ENCODE measurements at regions not wholly inside any gene's neighbourhood (a gene's known extent, or its start where the extent isn't known, plus 50 kb on each side); places are given as distances from the start of the nearest gene placed in this dataset.
A peak's percentile ranks its signal among the peaks of the same experiment; 100 is the strongest.
"Not testable (repeated sequence)": the region's sequence is repeated elsewhere in the genome, so short reads cannot be mapped to it uniquely, and the experiment has no call there.

- Histone ChIP-seq H3K27ac (ENCODE audit: low read depth, low read length) (no peak overlapping the region), H3K4me1 (ENCODE audit: control insufficient read depth in 5 of 5, insufficient read depth in 5 of 5, low read length in 5 of 5) (peaks cover 0 to 7% (median 0%) of the 10 kb centered on the region in 5 donors), H3K9ac (ENCODE audit: low read length in 5 of 5) (no peak overlapping the region), H3K27me3 (ENCODE audit: control insufficient read depth in 5 of 5, insufficient read depth in 4 of 5, low read length in 5 of 5) (no peaks in the 10 kb centered on the region), H3K36me3 (ENCODE audit: control insufficient read depth in 5 of 5, insufficient read depth in 5 of 5, low read length in 5 of 5) (no peaks in the 10 kb centered on the region), H3K9me3 (ENCODE audit: control insufficient read depth in 5 of 5, low read length in 5 of 5) (no peaks in the 10 kb centered on the region), H3K4me3 (ENCODE audit: low read depth in 1 of 5, low read length in 5 of 5) (no peak overlapping the region)
Measured at GRCh38 chr11:103735497-103736032, 300.9 kb upstream of the DDI1 start.

DNA sequence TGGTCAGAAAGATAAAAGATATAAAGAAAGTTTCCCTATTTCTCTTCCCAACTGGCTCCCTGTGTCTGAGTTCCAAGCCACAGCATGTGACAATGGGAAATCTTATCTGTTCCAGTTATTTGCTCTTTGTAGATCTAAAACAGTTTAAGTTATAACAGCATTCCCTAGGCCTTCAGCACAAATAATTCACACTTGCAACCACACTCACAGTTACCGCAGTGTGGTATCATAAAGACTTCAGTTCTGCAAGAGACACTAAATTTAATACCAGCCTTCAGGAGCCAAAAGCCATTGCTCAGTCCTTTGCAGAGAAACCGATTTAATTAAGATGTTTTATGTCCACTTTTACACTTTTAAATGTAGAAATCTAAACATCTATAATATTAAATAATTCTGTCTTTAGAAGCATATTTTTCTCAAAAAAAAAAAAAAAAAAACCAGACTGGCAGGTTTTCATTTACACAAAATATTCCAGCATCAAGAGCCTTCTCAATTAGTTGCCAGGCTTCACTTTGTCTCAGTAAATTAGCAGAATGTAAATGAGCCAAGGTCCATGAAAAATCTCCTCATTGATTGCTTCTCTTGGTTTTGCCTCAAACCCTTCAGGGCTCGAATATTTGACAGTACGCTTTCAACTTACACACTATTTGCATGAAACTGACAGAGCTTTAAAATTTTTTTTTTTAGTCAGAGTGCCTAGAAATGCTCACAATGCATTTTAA lies 300.0 kb upstream of the DDI1 start:
- Histone ChIP-seq H3K27ac (ENCODE audit: low read depth, low read length) (no peak overlapping the region), H3K9me3 (ENCODE audit: control insufficient read depth in 5 of 5, low read length in 5 of 5) (no peaks in the 10 kb centered on the region), H3K36me3 (ENCODE audit: control insufficient read depth in 5 of 5, insufficient read depth in 5 of 5, low read length in 5 of 5) (no peaks in the 10 kb centered on the region)

DNA sequence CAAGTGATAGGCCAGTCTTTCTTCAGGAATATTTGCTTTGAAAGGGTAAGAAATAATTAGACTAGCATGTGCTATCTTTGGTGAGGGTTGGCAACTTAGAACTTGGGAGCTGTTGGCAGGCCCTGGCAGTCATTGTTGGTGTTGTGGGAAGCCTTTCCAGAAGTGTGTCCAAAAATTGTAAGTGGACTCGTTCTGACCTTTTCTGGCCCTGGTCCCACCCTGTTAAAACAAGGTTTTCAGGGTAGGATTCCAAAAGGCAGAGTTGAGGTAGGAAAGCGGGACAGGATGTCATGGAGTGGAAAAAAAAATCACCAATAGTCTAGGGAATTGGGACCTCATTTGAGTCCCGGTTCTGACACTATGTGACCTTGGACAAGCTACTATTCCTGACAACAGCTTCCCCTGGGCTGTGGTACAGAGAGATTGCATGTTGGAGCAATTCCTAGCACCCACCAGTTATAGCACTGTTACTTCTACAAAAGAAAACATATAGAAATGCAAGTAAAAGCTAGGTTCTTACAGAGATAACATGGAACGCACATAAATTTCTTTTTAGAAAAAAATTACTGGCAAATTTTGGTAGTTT lies 299.3 kb upstream of the DDI1 start:
- Histone ChIP-seq H3K4me3 (ENCODE audit: low read depth in 1 of 5, low read length in 5 of 5) (no peak overlapping the region), H3K9ac (ENCODE audit: low read length in 5 of 5) (no peak overlapping the region), H3K4me1 (ENCODE audit: control insufficient read depth in 5 of 5, insufficient read depth in 5 of 5, low read length in 5 of 5) (peaks cover 0 to 7% (median 0%) of the 10 kb centered on the region in 5 donors), H3K27ac (ENCODE audit: low read depth, low read length) (no peak overlapping the region), H3K36me3 (ENCODE audit: control insufficient read depth in 5 of 5, insufficient read depth in 5 of 5, low read length in 5 of 5) (no peaks in the 10 kb centered on the region), H3K27me3 (ENCODE audit: control insufficient read depth in 5 of 5, insufficient read depth in 4 of 5, low read length in 5 of 5) (no peaks in the 10 kb centered on the region), H3K9me3 (ENCODE audit: control insufficient read depth in 5 of 5, low read length in 5 of 5) (no peaks in the 10 kb centered on the region)

More for the DNA sequence above, 300.0 kb upstream of the DDI1 start:
- H3K4me1 ChIP-seq (ENCODE audit: control insufficient read depth in 5 of 5, insufficient read depth in 5 of 5, low read length in 5 of 5), result peaks cover 0 to 7% (median 0%) of the 10 kb centered on the region in 5 donors
- H3K4me3 ChIP-seq (ENCODE audit: low read depth in 1 of 5, low read length in 5 of 5), result no peak overlapping the region
- no peaks in the 10 kb centered on the region for H3K27me3 ChIP-seq (ENCODE audit: control insufficient read depth in 5 of 5, insufficient read depth in 4 of 5, low read length in 5 of 5)
- no peak overlapping the region for H3K9ac ChIP-seq (ENCODE audit: low read length in 5 of 5)

DNA sequence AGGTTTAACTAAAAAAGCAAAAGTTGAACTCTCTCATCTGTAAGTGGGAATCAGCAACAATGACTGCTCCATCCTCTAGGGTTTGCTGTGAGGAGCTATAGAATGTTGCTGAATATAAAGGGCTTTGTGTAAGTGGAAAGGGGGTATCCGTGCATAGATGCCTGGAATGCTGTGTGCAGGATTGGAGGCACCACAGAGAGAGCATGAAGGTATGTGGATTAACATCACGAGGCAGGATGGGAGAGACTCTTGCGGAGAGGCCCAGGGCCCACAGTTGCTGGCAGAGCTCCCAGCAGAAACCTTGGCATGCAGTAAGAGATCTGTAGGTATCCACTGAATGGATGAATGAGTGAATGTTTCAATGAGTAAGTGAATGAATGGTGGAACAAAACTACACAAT lies 298.7 kb upstream of the DDI1 start:
- no peak overlapping the region for H3K9ac ChIP-seq (ENCODE audit: low read length in 5 of 5)
- no peaks in the 10 kb centered on the region for H3K9me3 ChIP-seq (ENCODE audit: control insufficient read depth in 5 of 5, low read length in 5 of 5)
- H3K36me3 ChIP-seq (ENCODE audit: control insufficient read depth in 5 of 5, insufficient read depth in 5 of 5, low read length in 5 of 5), result no peaks in the 10 kb centered on the region
- H3K27ac ChIP-seq (ENCODE audit: low read depth, low read length), result no peak overlapping the region
- H3K27me3 ChIP-seq (ENCODE audit: control insufficient read depth in 5 of 5, insufficient read depth in 4 of 5, low read length in 5 of 5), result no peaks in the 10 kb centered on the region
- peaks cover 0 to 7% (median 0%) of the 10 kb centered on the region in 5 donors for H3K4me1 ChIP-seq (ENCODE audit: control insufficient read depth in 5 of 5, insufficient read depth in 5 of 5, low read length in 5 of 5)
- no peak overlapping the region for H3K4me3 ChIP-seq (ENCODE audit: low read depth in 1 of 5, low read length in 5 of 5)

DNA sequence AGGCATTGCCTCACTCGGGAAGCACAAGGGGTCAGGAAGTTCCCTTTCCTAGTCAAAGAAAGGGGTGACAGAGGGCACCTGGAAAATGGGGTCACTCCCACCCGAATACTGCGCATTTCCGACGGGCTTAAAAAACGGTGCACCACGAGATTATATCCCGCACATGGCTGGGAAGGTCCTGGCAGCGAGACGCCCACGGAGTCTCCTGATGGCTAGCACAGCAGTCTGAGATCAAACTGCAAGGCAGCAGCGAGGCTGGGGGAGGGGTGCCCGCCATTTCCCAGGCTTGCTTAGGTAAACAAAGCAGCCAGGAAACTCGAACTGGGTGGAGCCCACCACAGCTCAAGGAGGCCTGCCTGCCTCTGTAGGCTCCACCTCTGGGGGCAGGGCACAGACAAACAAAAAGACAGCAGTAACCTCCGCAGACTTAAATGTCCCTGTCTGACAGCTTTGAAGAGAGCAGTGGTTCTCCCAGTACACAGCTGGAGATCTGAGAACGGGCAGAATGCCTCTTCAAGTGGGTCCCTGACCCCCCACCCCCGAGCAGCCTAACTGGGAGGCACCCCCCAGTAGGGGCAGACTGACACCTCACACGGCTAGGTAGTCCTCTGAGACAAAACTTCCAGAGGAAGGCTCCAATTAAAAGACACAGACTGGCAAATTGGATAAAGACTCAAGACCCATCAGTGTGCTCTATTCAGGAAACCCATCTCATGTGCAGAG lies 297.2 kb upstream of the DDI1 start:
- not testable (repeated sequence) for H3K9me3 ChIP-seq (ENCODE audit: control insufficient read depth in 5 of 5, low read length in 5 of 5); H3K27me3 ChIP-seq (ENCODE audit: control insufficient read depth in 5 of 5, insufficient read depth in 4 of 5, low read length in 5 of 5); H3K36me3 ChIP-seq (ENCODE audit: control insufficient read depth in 5 of 5, insufficient read depth in 5 of 5, low read length in 5 of 5); H3K9ac ChIP-seq (ENCODE audit: low read length in 5 of 5); H3K27ac ChIP-seq (ENCODE audit: low read depth, low read length); H3K4me1 ChIP-seq (ENCODE audit: control insufficient read depth in 5 of 5, insufficient read depth in 5 of 5, low read length in 5 of 5)
- peak overlapping the region in 2 of 5 donors; percentile 26 to 27 for H3K4me3 ChIP-seq (ENCODE audit: low read depth in 1 of 5, low read length in 5 of 5)

DNA sequence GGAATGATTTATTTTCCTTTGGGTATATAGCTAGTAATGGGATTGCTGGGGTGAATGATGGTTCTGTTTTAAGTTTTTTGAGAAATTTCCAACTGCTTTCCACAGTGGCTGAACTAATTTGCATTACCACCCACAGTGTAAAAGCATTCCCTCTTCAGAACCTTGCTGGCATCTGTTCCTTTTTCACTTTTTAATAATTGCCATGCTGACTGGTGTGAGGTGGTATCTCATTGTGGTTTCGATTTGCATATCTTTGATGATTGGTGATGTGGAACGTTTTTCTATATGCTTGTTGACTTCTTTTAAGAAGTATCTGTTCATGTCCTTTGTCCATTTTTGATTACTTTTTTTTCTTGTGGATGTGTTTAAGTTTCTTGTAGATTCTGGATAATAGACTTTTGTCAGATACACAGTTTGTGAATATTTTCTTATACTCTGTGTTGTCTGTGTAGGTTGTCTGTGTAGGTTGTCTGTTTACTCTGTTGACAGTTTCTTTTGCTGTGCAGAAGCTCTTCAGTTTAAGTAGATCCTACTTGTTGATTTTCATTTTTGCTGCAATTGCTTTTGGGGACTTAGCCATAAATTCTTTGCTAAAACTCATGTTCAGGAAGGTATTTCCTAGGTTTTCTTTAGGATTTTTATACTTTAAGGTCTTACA lies 291.8 kb upstream of the DDI1 start:
- H3K27ac ChIP-seq (ENCODE audit: low read depth, low read length), result no peak overlapping the region
- H3K9ac ChIP-seq (ENCODE audit: low read length in 5 of 5), result no peak overlapping the region
- H3K36me3 ChIP-seq (ENCODE audit: control insufficient read depth in 5 of 5, insufficient read depth in 5 of 5, low read length in 5 of 5), result no peaks in the 10 kb centered on the region
- peaks cover 0 to 9% (median 3%) of the 10 kb centered on the region in 5 donors for H3K9me3 ChIP-seq (ENCODE audit: control insufficient read depth in 5 of 5, low read length in 5 of 5)
- H3K4me3 ChIP-seq (ENCODE audit: low read depth in 1 of 5, low read length in 5 of 5), result no peak overlapping the region
- no peaks in the 10 kb centered on the region for H3K27me3 ChIP-seq (ENCODE audit: control insufficient read depth in 5 of 5, insufficient read depth in 4 of 5, low read length in 5 of 5)
- H3K4me1 ChIP-seq (ENCODE audit: control insufficient read depth in 5 of 5, insufficient read depth in 5 of 5, low read length in 5 of 5), result no peaks in the 10 kb centered on the region

DNA sequence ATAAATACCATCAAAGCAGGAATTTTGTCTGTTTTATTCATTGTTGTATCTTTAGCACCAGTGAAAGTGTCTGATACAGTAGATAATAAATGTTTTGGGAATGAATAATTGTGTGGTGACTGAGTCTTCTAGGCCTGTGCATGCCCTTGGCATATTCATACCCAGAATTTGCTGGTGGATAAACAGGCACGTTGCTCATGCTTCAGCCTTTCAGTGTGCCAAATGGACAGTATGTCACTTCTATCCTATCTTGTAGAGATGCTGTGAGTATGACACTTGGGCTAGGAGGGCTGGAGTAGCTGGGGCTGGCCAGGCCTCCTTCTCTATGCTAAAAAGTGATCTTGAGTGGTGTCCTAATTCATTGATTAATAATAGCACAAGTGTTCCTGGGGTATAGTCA lies 287.3 kb upstream of the DDI1 start:
- Histone ChIP-seq H3K4me3 (ENCODE audit: low read depth in 1 of 5, low read length in 5 of 5) (no peak overlapping the region), H3K9me3 (ENCODE audit: control insufficient read depth in 5 of 5, low read length in 5 of 5) (peaks cover 0 to 7% (median 3%) of the 10 kb centered on the region in 5 donors), H3K27ac (ENCODE audit: low read depth, low read length) (no peak overlapping the region), H3K27me3 (ENCODE audit: control insufficient read depth in 5 of 5, insufficient read depth in 4 of 5, low read length in 5 of 5) (no peaks in the 10 kb centered on the region), H3K4me1 (ENCODE audit: control insufficient read depth in 5 of 5, insufficient read depth in 5 of 5, low read length in 5 of 5) (no peaks in the 10 kb centered on the region), H3K9ac (ENCODE audit: low read length in 5 of 5) (no peak overlapping the region), H3K36me3 (ENCODE audit: control insufficient read depth in 5 of 5, insufficient read depth in 5 of 5, low read length in 5 of 5) (no peaks in the 10 kb centered on the region)

DNA sequence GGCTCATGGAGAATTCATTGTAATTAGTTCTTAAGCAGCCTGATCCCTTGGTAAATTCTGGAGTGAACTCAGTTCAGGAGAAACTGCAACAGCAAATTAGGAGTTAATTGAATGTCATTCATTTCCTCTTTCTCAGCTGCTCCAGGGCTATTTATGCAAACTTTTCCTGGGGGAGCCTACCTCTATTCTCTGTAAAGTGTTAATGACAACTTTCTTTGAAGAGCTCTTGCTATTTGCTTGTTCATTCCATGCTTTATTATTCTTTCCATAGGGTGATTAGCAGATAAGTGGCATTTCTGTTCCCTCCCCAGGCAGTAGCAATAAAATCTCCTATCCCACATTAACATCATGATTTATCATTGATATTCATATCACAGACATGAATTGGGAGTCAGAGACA lies 267.6 kb upstream of the DDI1 start:
- Histone ChIP-seq H3K4me3 (ENCODE audit: low read depth in 1 of 5, low read length in 5 of 5) (no peak overlapping the region), H3K27me3 (ENCODE audit: control insufficient read depth in 5 of 5, insufficient read depth in 4 of 5, low read length in 5 of 5) (no peaks in the 10 kb centered on the region), H3K9ac (ENCODE audit: low read length in 5 of 5) (no peak overlapping the region)

DNA sequence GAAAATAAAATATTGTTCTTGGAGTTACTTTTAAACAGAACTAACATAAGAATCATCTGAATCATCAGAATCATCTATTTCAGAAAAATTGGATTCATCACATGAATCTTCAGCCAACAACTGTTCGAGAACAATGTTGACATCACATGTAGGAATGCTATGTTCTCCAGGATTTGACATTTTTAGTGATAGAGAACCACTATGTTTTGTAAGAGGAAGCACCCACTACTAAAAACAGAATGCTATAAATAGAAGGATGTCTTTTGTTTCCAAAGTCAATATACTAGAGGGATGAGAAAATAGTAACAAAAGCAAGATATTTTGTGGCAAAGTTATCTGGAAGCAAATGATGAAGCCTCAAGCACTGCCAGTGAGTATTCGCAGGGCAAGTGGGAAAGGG lies 263.4 kb upstream of the DDI1 start:
- peaks cover 0 to 22% (median 0%) of the 10 kb centered on the region in 5 donors for H3K4me1 ChIP-seq (ENCODE audit: control insufficient read depth in 5 of 5, insufficient read depth in 5 of 5, low read length in 5 of 5)
- H3K9me3 ChIP-seq (ENCODE audit: control insufficient read depth in 5 of 5, low read length in 5 of 5), result no peaks in the 10 kb centered on the region
- H3K9ac ChIP-seq (ENCODE audit: low read length in 5 of 5), result no peak overlapping the region
- no peaks in the 10 kb centered on the region for H3K27me3 ChIP-seq (ENCODE audit: control insufficient read depth in 5 of 5, insufficient read depth in 4 of 5, low read length in 5 of 5)
- no peak overlapping the region for H3K4me3 ChIP-seq (ENCODE audit: low read depth in 1 of 5, low read length in 5 of 5)
- H3K27ac ChIP-seq (ENCODE audit: low read depth, low read length), result no peak overlapping the region
- H3K36me3 ChIP-seq (ENCODE audit: control insufficient read depth in 5 of 5, insufficient read depth in 5 of 5, low read length in 5 of 5), result no peaks in the 10 kb centered on the region

More for the DNA sequence above, 267.6 kb upstream of the DDI1 start:
- Histone ChIP-seq H3K36me3 (ENCODE audit: control insufficient read depth in 5 of 5, insufficient read depth in 5 of 5, low read length in 5 of 5) (no peaks in the 10 kb centered on the region), H3K9me3 (ENCODE audit: control insufficient read depth in 5 of 5, low read length in 5 of 5) (no peaks in the 10 kb centered on the region), H3K27ac (ENCODE audit: low read depth, low read length) (no peak overlapping the region), H3K4me1 (ENCODE audit: control insufficient read depth in 5 of 5, insufficient read depth in 5 of 5, low read length in 5 of 5) (peaks cover 0 to 4% (median 0%) of the 10 kb centered on the region in 5 donors)

All from subcutaneous abdominal adipose tissue (tissue), 5 donors.